GM13977 (cell line): ENCODE measurements at regions not wholly inside any gene's neighbourhood (a gene's known extent, or its start where the extent isn't known, plus 50 kb on each side); places are given as distances from the start of the nearest gene placed in this dataset.

Experiments used
- DNase-seq: peaks from one replicate; pipeline ENCODE4 v3.0.0; 2012; ENCODE audit warnings: low spot score
- in situ Hi-C: fragments of 300-500 bp; cut with MboI; formaldehyde crosslinking; loops from one replicate; pipeline ENCODE4 v1.12.0; 2022; ENCODE audit warnings: low sequenced_read_pairs, low pct_unique_long_range_greater_than_20kb, mixed read lengths, inconsistent platforms; ENCODE audit not compliant: unreplicated experiment
- TF ChIP-seq, protein P1 (sequence below): IDR thresholded peaks from 2 replicates; pipeline ENCODE4 v1.5.1; 2012; ENCODE audit warnings: mild to moderate bottlenecking, control low read depth; ENCODE audit not compliant: insufficient read depth; ENCODE audit errors: extremely low read depth, missing control alignments

DNA sequence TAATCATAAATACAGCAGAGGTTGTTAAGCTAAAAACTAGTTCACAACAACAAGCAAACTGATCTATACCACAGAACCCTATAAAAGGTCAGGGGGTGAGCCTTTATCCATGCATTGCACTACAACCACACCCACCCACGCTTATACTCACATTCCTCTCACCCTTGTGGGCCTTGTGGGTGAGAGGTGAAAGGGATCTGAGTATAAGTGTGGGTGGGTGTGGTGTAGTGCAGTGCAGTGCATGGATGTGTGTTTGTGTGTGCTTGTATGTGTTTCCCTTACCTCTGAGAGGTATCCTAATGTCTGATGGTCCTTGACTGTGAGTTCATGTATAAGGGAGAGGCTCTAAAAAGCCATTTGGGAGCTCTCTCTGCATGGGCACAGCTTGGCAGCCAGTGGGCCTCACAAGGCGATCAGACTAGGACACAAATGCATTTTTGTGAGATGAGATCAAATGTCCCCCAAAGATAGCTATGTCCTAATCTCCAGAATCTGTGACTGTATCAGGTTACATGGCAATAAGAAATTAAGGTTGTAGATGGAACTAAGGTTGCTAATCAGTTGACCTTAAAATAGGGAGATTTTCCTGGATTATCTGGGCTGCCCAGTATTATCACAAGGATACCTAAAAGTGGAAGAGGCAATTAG lies 95.5 kb upstream of the DPT start:
- DNase-seq, result no peak
- in situ Hi-C loops, result no loop called here
- TF ChIP-seq, protein P1, sequence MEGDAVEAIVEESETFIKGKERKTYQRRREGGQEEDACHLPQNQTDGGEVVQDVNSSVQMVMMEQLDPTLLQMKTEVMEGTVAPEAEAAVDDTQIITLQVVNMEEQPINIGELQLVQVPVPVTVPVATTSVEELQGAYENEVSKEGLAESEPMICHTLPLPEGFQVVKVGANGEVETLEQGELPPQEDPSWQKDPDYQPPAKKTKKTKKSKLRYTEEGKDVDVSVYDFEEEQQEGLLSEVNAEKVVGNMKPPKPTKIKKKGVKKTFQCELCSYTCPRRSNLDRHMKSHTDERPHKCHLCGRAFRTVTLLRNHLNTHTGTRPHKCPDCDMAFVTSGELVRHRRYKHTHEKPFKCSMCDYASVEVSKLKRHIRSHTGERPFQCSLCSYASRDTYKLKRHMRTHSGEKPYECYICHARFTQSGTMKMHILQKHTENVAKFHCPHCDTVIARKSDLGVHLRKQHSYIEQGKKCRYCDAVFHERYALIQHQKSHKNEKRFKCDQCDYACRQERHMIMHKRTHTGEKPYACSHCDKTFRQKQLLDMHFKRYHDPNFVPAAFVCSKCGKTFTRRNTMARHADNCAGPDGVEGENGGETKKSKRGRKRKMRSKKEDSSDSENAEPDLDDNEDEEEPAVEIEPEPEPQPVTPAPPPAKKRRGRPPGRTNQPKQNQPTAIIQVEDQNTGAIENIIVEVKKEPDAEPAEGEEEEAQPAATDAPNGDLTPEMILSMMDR, result no peak

DNA sequence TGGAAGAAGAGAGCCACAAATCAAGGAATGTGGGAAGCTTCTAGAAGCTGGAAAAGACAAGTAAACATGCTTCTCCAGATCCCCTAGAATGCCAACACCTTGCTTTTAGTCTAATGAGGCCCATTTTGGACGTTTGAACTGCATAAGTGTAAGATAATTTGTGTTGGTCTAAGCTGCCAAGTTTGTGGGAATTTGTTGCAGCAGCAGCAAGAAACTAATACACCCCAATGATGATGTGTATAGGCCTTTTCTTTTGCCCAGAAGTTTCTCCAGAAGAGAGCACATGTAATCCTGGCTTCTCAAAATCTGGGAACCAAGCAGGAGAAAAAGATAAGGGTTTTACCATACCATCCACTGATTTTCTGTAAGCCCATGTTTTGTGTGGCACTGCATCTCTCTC lies 96.1 kb upstream of the DPT start:
- in situ Hi-C loops, result no loop called here
- TF ChIP-seq, protein P1, result no peak
- DNase-seq, result no peak

DNA sequence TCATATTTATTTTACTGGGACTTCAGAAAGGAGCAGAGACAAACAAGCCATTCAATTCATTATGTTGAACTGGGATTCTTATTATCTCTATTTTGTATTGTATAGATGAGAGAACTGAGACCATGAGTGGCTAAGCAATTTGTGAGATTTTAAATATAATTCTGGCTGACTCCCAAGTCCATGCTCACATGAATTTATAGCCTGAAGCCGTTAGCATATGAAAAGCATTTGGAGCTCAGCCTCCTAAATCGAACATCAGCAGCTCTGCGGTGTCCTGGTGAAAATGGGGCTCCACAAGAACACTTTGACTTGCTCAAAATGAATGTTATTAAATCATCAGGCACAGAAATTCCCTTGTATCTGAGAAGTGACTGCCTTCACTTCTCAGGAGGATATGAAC lies 96.8 kb upstream of the DPT start:
- no peak for DNase-seq
- in situ Hi-C loops, result no loop called here
- TF ChIP-seq, protein P1, result no peak

DNA sequence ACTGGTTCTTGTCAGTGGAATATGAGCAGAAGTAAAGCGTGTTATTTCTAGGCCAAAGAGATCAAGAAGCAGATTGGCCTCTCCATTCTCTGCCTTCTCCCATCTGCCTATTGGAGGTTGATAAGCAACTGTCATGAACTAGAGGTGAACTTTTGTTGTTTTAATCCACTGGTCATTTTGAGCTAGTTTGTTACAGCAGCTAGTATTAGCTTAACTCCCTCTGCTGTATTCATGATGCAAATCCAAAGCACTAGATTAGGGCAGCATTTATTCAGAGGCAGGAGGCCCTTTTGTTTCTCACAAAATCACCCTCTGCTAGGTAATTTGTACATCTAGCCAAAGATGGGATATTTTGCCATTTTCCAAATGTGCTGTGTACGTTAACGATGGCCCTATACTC lies 97.3 kb upstream of the DPT start:
- in situ Hi-C loops, result no loop called here
- no peak for DNase-seq

DNA sequence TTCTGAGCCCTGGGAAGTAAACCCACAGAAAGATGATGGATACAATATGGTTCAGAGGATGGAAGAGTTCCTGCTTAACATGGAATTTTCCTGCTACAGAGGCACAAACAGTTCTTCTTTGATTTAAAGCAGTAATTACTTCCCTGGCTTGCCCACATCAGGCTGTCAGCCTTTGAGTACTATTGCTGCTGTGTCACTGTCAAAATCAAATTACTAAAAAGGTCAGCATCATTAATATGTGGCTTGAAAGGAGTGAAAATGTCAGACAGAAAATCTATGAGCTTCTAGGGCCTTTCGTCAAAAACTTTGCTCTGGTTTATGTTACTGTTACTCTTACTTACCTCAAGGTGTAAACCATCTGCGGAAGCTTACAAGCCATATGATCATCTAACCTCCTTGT lies 98.6 kb upstream of the DPT start:
- DNase-seq, result no peak
- in situ Hi-C loops, result no loop called here
- TF ChIP-seq, protein P1, result no peak

More for the DNA sequence above, 97.3 kb upstream of the DPT start:
- TF ChIP-seq, protein P1, result no peak

DNA sequence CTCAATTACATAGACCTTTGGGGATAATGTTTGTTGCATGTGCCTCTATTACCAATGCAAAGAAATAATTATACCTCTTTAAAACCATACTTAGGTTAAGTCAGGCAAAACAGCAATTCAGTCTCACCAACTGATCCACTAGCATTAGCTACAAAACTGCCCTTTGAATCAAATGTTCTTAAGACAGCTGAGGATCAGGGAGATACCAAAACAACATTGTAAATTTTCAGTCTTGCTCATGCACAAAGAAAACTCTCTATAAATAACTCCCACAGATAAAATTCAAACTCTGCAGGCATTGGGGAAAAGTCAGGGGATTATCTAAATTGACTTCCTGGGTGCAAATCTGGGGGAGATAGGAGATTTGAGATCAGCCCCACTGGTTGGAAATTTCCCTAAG lies 100.9 kb upstream of the DPT start:
- TF ChIP-seq, protein P1, result no peak
- DNase-seq, result no peak
- in situ Hi-C loops, result no loop called here

DNA sequence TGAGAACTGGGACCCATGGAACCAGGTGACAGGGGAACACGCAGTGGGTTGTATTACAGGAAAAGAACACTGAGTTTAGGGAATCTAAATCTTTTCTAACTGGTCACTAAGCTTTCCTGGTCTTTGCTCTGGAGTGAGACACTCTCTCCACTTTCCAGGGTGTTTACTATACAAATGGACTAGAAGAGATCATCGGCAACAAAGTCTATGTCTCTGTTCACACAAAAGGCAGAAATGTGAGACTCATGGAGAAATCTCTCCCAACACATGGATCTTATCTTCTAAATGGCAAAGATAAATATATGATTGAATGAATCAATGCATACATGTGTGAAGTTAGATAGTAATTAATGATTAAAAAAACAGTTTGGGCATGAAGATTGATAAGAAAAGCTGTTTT lies 101.6 kb upstream of the DPT start:
- TF ChIP-seq, protein P1, result no peak
- DNase-seq, result no peak
- in situ Hi-C loops, result no loop called here
